Neural cell (in vitro differentiated cells): ENCODE measurements at regions not wholly inside any gene's neighbourhood (a gene's known extent, or its start where the extent isn't known, plus 50 kb on each side); places are given as distances from the start of the nearest gene placed in this dataset.

Experiments used
- H2AFZ ChIP-seq: fragments of 200-600, 300-800 bp; sonication (generic), shearing (Covaris generic); 2 replicates; pipeline ENCODE4 v1.6.0; 2014; ENCODE audit warnings: low read depth, mild to moderate bottlenecking, antibody characterized with exemption, low read length, moderate library complexity
- H3F3A ChIP-seq: fragments of 200-600 bp; shearing (Covaris generic); 2 replicates; pipeline ENCODE4 v1.6.1; 2016; ENCODE audit warnings: mild to moderate bottlenecking, moderate library complexity, mixed read lengths, antibody characterized with exemption, low read length; ENCODE audit not compliant: insufficient read depth, poor library complexity, severe bottlenecking
- H3K27ac ChIP-seq: fragments of 200-600, 300-800 bp; sonication (generic), shearing (Covaris generic); 2 replicates; pipeline ENCODE4 v1.5.1; 2014; ENCODE audit warnings: mild to moderate bottlenecking, low read length, moderate library complexity
- H3K27me3 ChIP-seq: fragments of 300-800, 200-600 bp; sonication (generic), shearing (Covaris generic); 2 replicates; pipeline ENCODE4 v1.6.0; 2014; ENCODE audit warnings: mild to moderate bottlenecking, low read depth, low read length, moderate library complexity; ENCODE audit not compliant: insufficient read depth
- H3K36me3 ChIP-seq: fragments of 300-800, 200-600 bp; sonication (generic), shearing (Covaris generic); 2 replicates; pipeline ENCODE4 v1.5.1; 2014; ENCODE audit warnings: mild to moderate bottlenecking, antibody characterized with exemption, low read length, moderate library complexity; ENCODE audit not compliant: insufficient read depth
- H3K4me2 ChIP-seq: fragments of 300-800, 200-600 bp; sonication (generic), shearing (Covaris generic); 2 replicates; pipeline ENCODE4 v1.6.0; 2014; ENCODE audit warnings: mild to moderate bottlenecking, low read length
- H3K4me3 ChIP-seq: fragments of 300-800, 200-600 bp; sonication (generic), shearing (Covaris generic); 2 replicates; pipeline ENCODE4 v1.5.1; 2014; ENCODE audit warnings: mild to moderate bottlenecking, low read length, moderate library complexity
- H3K79me2 ChIP-seq: fragments of 200-600 bp; shearing (Covaris generic); replicated peaks from 2 replicates; pipeline ENCODE4 v1.6.0; 2014; ENCODE audit warnings: mild to moderate bottlenecking, low read length, moderate library complexity; ENCODE audit not compliant: insufficient read depth
- H3K9ac ChIP-seq: fragments of 300-800, 200-600 bp; sonication (generic), shearing (Covaris generic); 2 replicates; pipeline ENCODE4 v1.6.1; 2016; ENCODE audit warnings: mild to moderate bottlenecking, low read length, mixed read lengths
- H3K9me2 ChIP-seq: fragments of 200-600 bp; shearing (Covaris generic); 2 replicates; pipeline ENCODE4 v1.6.1; 2016; ENCODE audit warnings: mild to moderate bottlenecking, low read length, mixed read lengths; ENCODE audit not compliant: insufficient read depth
- H3K9me3 ChIP-seq: fragments of 200-600, 300-800 bp; sonication (generic), shearing (Covaris generic); 2 replicates; pipeline ENCODE4 v1.6.1; 2016; ENCODE audit warnings: mild to moderate bottlenecking, mixed run types, low read length, moderate library complexity, mixed read lengths
- H4K20me1 ChIP-seq: fragments of 200-600 bp; shearing (Covaris generic); 2 replicates; pipeline ENCODE4 v1.6.1; 2016; ENCODE audit warnings: mild to moderate bottlenecking, mixed run types; ENCODE audit not compliant: insufficient read depth
- CTCF ChIP-seq: fragments of 450-650 bp; IDR thresholded peaks from 2 replicates; pipeline ENCODE4 v1.5.1; 2014; ENCODE audit warnings: antibody characterized with exemption, mild to moderate bottlenecking, moderate library complexity; ENCODE audit not compliant: poor library complexity, severe bottlenecking
- EP300 ChIP-seq: fragments of 450-650 bp; conservative IDR thresholded peaks from 2 replicates; pipeline ENCODE4 v1.6.1; 2014; ENCODE audit warnings: antibody characterized with exemption, mild to moderate bottlenecking, moderate library complexity; ENCODE audit not compliant: poor library complexity, severe bottlenecking
- EZH2 ChIP-seq: fragments of 200-600, 300-800 bp; shearing (Covaris generic), sonication (generic); IDR thresholded peaks from 2 replicates; pipeline ENCODE4 v1.6.1; 2014; ENCODE audit warnings: antibody characterized with exemption, low read length, borderline replicate concordance, mild to moderate bottlenecking; ENCODE audit not compliant: insufficient read depth, poor library complexity, severe bottlenecking
- MXI1 ChIP-seq: fragments of 450-650 bp; conservative IDR thresholded peaks from 2 replicates; pipeline ENCODE4 v1.6.1; 2014; ENCODE audit warnings: antibody characterized with exemption, mild to moderate bottlenecking; ENCODE audit not compliant: poor library complexity, severe bottlenecking
- POLR2AphosphoS5 ChIP-seq: IDR thresholded peaks from 2 replicates; pipeline ENCODE4 v1.6.1; 2012
- RAD21 ChIP-seq: fragments of 450-650 bp; conservative IDR thresholded peaks from 2 replicates; pipeline ENCODE4 v1.6.1; 2014; ENCODE audit warnings: antibody characterized with exemption, mild to moderate bottlenecking, moderate library complexity
- SMC3 ChIP-seq: fragments of 450-650 bp; conservative IDR thresholded peaks from 2 replicates; pipeline ENCODE4 v1.6.1; 2014; ENCODE audit warnings: antibody characterized with exemption, mild to moderate bottlenecking, moderate library complexity; ENCODE audit not compliant: poor library complexity
- TAF1 ChIP-seq: IDR thresholded peaks from 2 replicates; pipeline ENCODE4 v1.6.1; 2012; ENCODE audit warnings: low read depth
- TF ChIP-seq, protein P1 (sequence below): IDR thresholded peaks from 2 replicates; pipeline ENCODE4 v1.6.1; 2012; ENCODE audit warnings: borderline replicate concordance

- H3K4me2 ChIP-seq: no peak overlapping the region
- no peaks in the 10 kb centered on the region for H3K27me3 ChIP-seq
- H3K9me2 ChIP-seq: no peaks in the 10 kb centered on the region
- H2AFZ ChIP-seq: no peak overlapping the region
- no peaks in the 10 kb centered on the region for H3F3A ChIP-seq
- no peak overlapping the region for H3K4me3 ChIP-seq
- TF ChIP-seq RAD21: no peak
- TF ChIP-seq POLR2AphosphoS5: no peak
- no peak for TF ChIP-seq EP300
- TF ChIP-seq, protein P1, sequence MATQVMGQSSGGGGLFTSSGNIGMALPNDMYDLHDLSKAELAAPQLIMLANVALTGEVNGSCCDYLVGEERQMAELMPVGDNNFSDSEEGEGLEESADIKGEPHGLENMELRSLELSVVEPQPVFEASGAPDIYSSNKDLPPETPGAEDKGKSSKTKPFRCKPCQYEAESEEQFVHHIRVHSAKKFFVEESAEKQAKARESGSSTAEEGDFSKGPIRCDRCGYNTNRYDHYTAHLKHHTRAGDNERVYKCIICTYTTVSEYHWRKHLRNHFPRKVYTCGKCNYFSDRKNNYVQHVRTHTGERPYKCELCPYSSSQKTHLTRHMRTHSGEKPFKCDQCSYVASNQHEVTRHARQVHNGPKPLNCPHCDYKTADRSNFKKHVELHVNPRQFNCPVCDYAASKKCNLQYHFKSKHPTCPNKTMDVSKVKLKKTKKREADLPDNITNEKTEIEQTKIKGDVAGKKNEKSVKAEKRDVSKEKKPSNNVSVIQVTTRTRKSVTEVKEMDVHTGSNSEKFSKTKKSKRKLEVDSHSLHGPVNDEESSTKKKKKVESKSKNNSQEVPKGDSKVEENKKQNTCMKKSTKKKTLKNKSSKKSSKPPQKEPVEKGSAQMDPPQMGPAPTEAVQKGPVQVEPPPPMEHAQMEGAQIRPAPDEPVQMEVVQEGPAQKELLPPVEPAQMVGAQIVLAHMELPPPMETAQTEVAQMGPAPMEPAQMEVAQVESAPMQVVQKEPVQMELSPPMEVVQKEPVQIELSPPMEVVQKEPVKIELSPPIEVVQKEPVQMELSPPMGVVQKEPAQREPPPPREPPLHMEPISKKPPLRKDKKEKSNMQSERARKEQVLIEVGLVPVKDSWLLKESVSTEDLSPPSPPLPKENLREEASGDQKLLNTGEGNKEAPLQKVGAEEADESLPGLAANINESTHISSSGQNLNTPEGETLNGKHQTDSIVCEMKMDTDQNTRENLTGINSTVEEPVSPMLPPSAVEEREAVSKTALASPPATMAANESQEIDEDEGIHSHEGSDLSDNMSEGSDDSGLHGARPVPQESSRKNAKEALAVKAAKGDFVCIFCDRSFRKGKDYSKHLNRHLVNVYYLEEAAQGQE: no peak
- TF ChIP-seq CTCF: no peak
- no peak for TF ChIP-seq SMC3
- TF ChIP-seq TAF1: no peak
- no peak for TF ChIP-seq MXI1
- no peak for TF ChIP-seq EZH2
- no peaks in the 10 kb centered on the region for H4K20me1 ChIP-seq
- no peaks in the 10 kb centered on the region for H3K79me2 ChIP-seq
- no peak overlapping the region for H3K9ac ChIP-seq
- no peaks in the 10 kb centered on the region for H3K9me3 ChIP-seq
- H3K36me3 ChIP-seq: no peaks in the 10 kb centered on the region
- H3K27ac ChIP-seq: no peak overlapping the region
Measured at GRCh38 chr9:13665418-13666066, 386.1 kb upstream of the MPDZ start.

DNA sequence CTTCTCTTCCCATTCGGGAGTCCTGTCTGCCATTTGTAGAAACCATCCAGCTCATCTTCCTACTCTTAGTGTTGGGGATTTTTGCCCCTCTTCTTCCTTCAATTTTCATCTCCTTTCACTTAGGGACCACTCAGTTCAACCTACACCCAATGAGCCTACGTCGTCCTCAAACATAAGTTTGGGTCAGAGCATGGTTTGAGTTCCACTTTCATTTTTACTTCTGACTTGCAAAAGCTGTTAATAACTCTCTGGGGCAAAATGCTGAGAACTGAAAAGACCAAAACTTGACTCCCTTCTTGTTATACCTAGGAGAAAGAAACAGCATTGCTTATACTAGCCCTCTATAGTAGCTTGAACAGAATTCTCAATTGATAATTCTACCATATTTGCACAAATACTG lies 381.5 kb upstream of the MPDZ start:
- no peaks in the 10 kb centered on the region for H3K9me2 ChIP-seq
- H3K36me3 ChIP-seq: no peaks in the 10 kb centered on the region
- H3K4me3 ChIP-seq: no peak overlapping the region
- H3K27ac ChIP-seq: no peak overlapping the region
- no peaks in the 10 kb centered on the region for H3K9me3 ChIP-seq
- no peaks in the 10 kb centered on the region for H3K27me3 ChIP-seq
- no peak overlapping the region for H3K9ac ChIP-seq
- no peak overlapping the region for H3K4me2 ChIP-seq
- H3F3A ChIP-seq: no peaks in the 10 kb centered on the region
- no peaks in the 10 kb centered on the region for H4K20me1 ChIP-seq
- TF ChIP-seq EP300: no peak
- no peak for TF ChIP-seq SMC3
- TF ChIP-seq MXI1: no peak
- TF ChIP-seq POLR2AphosphoS5: no peak
- TF ChIP-seq, protein P1: no peak
- no peak for TF ChIP-seq EZH2
- no peak for TF ChIP-seq TAF1
- no peak for TF ChIP-seq CTCF
- TF ChIP-seq RAD21: no peak
- no peaks in the 10 kb centered on the region for H3K79me2 ChIP-seq
- no peak overlapping the region for H2AFZ ChIP-seq
